NT2/D1 (cell line): ENCODE measurements at regions not wholly inside any gene's neighbourhood (a gene's known extent, or its start where the extent isn't known, plus 50 kb on each side); places are given as distances from the start of the nearest gene placed in this dataset.

ENCODE experiments used
- SUZ12 ChIP-seq: IDR thresholded peaks from 2 replicates; pipeline ENCODE4 v1.6.1; 2011; ENCODE audit not compliant: insufficient read length, insufficient read depth; ENCODE audit errors: extremely low read depth
- YY1 ChIP-seq: IDR thresholded peaks from 2 replicates; pipeline ENCODE4 v1.6.1; 2011; ENCODE audit not compliant: insufficient read length, insufficient read depth
- ZNF274 ChIP-seq: IDR thresholded peaks from 2 replicates; pipeline ENCODE4 v1.6.1; 2011; ENCODE audit warnings: mild to moderate bottlenecking, low read depth, low read length

DNA sequence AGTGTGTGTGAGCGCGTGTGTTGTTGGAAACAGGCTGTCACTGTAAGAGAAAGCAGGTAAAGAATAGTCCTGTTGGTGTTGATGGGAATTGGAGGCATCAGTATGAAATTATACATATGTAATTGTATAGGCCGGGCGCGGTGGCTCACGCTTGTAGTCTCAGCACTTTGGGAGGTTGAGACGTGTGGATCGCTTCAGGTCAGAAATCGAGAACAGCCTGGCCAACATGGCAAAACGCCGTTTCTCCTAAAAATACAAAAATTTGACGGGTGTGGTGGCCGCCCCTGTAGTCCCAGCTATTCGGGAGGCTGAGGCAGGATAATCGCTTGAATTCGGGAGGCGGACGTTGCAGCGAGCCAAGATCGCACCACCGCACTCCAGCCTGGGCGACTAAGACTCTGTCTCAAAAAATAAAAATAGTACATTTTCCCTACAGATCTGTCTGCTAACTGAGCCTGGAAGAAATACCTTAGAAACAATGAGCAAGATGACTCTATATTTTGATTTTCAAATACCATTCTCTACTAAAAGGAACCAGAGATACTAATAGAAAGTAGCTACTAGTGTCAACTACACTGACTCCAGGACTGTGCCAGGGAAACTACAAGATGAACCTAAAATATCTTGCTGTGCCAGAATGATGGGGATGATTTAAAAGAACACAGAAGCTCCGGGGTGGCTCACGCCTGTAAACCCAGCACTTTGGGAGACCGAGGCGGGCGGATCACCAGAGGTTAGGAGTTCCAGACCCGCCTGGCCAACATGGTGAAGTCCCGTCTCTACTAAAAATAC, 110.8 kb downstream of the TRIM27 start:
- TF ChIP-seq ZNF274 (no peak), YY1 (no peak), SUZ12 (peak; percentile 71)
